GM21367 (cell line): ENCODE measurements at regions not wholly inside any gene's neighbourhood (a gene's known extent, or its start where the extent isn't known, plus 50 kb on each side); places are given as distances from the start of the nearest gene placed in this dataset.

Source experiments
- ATAC-seq: cut with Tn5 transposase; IDR thresholded peaks from one replicate; pipeline ENCODE4 v1.9.1; 2021; ENCODE audit not compliant: unreplicated experiment

- ATAC-seq = no peak
Observed at GRCh38 chr18:76203552-76203951, 291.5 kb downstream of the ZNF516 start.

- no peak for ATAC-seq
Observed at GRCh38 chr18:76202322-76202721, 292.7 kb downstream of the ZNF516 start.

- no peak for ATAC-seq
Observed at GRCh38 chr18:76195601-76196000, 299.4 kb downstream of the ZNF516 start.

- ATAC-seq = no peak
Observed at GRCh38 chr18:76188097-76188496, 306.9 kb downstream of the ZNF516 start.

GRCh38 chr18:76179257-76179656, 315.8 kb downstream of the ZNF516 start:
- ATAC-seq = no peak

GRCh38 chr18:76177160-76177559, 317.9 kb downstream of the ZNF516 start:
- no peak for ATAC-seq

- no peak for ATAC-seq
Observed at GRCh38 chr18:76174451-76174850, 320.6 kb downstream of the ZNF516 start.

- no peak for ATAC-seq
Observed at GRCh38 chr18:76169733-76170132, 325.3 kb downstream of the ZNF516 start.

GRCh38 chr18:76167845-76168621, 327.0 kb downstream of the ZNF516 start:
- no peak for ATAC-seq

- no peak for ATAC-seq
Observed at GRCh38 chr18:76167410-76167809, 327.6 kb downstream of the ZNF516 start.

- no peak for ATAC-seq
Observed at GRCh38 chr18:76162886-76163285, 332.2 kb downstream of the ZNF516 start.

- ATAC-seq = no peak
Observed at GRCh38 chr18:76161983-76162382, 333.1 kb downstream of the ZNF516 start.

- ATAC-seq = no peak
Observed at GRCh38 chr18:76153691-76154090, 341.4 kb downstream of the ZNF516 start.

GRCh38 chr18:76149734-76150133, 345.3 kb downstream of the ZNF516 start:
- ATAC-seq = no peak

- ATAC-seq = no peak
Observed at GRCh38 chr18:76149284-76149683, 345.8 kb downstream of the ZNF516 start.

- ATAC-seq = no peak
Observed at GRCh38 chr18:76145521-76146376, 349.3 kb downstream of the ZNF516 start.

GRCh38 chr18:76144844-76145243, 350.2 kb downstream of the ZNF516 start:
- ATAC-seq = no peak

GRCh38 chr18:76142611-76143010, 352.4 kb downstream of the ZNF516 start:
- ATAC-seq = no peak

- ATAC-seq = no peak
Observed at GRCh38 chr18:76139844-76140243, 355.2 kb downstream of the ZNF516 start.

GRCh38 chr18:76137216-76137615, 357.8 kb downstream of the ZNF516 start:
- ATAC-seq = no peak

- ATAC-seq = no peak
Observed at GRCh38 chr18:76136701-76137100, 358.3 kb downstream of the ZNF516 start.

GRCh38 chr18:76134628-76135027, 360.4 kb downstream of the ZNF516 start:
- ATAC-seq = no peak
